HG03558 (cell line): ENCODE measurements at regions not wholly inside any gene's neighbourhood (a gene's known extent, or its start where the extent isn't known, plus 50 kb on each side); places are given as distances from the start of the nearest gene placed in this dataset.

Experiments
- ATAC-seq: cut with Tn5 transposase; IDR thresholded peaks from one replicate; pipeline ENCODE4 v1.9.1; 2021; ENCODE audit warnings: moderate number of reproducible peaks; ENCODE audit not compliant: unreplicated experiment; ENCODE audit errors: extremely low read depth

GRCh38 chr10:25661632-25662031 lies 272.4 kb upstream of the MYO3A start:
- ATAC-seq: no peak

- no peak for ATAC-seq
Measured at GRCh38 chr10:25666276-25666675, 267.8 kb upstream of the MYO3A start.

- ATAC-seq: no peak
Measured at GRCh38 chr10:25675204-25675603, 258.8 kb upstream of the MYO3A start.

GRCh38 chr10:25675615-25676014 lies 258.4 kb upstream of the MYO3A start:
- ATAC-seq: no peak

- no peak for ATAC-seq
Measured at GRCh38 chr10:25678220-25678619, 255.8 kb upstream of the MYO3A start.

GRCh38 chr10:25678666-25679065 lies 255.4 kb upstream of the MYO3A start:
- no peak for ATAC-seq

- ATAC-seq: no peak
Measured at GRCh38 chr10:25682203-25682851, 251.7 kb upstream of the MYO3A start.

GRCh38 chr10:25683344-25683743 lies 250.7 kb upstream of the MYO3A start:
- no peak for ATAC-seq

GRCh38 chr10:25687521-25687920 lies 246.5 kb upstream of the MYO3A start:
- ATAC-seq: no peak

GRCh38 chr10:25689346-25690100 lies 244.5 kb upstream of the MYO3A start:
- no peak for ATAC-seq

GRCh38 chr10:25692761-25693160 lies 241.3 kb upstream of the MYO3A start:
- ATAC-seq: no peak

GRCh38 chr10:25694206-25694933 lies 239.7 kb upstream of the MYO3A start:
- ATAC-seq: no peak

- ATAC-seq: no peak
Measured at GRCh38 chr10:25694971-25695370, 239.1 kb upstream of the MYO3A start.

GRCh38 chr10:25695586-25695985 lies 238.4 kb upstream of the MYO3A start:
- ATAC-seq: no peak

GRCh38 chr10:25696013-25696708 lies 237.9 kb upstream of the MYO3A start:
- ATAC-seq: no peak

GRCh38 chr10:25697412-25697811 lies 236.6 kb upstream of the MYO3A start:
- no peak for ATAC-seq

- ATAC-seq: no peak
Measured at GRCh38 chr10:25698638-25699037, 235.4 kb upstream of the MYO3A start.

GRCh38 chr10:25699631-25700030 lies 234.4 kb upstream of the MYO3A start:
- no peak for ATAC-seq

- no peak for ATAC-seq
Measured at GRCh38 chr10:25701652-25702051, 232.4 kb upstream of the MYO3A start.

- no peak for ATAC-seq
Measured at GRCh38 chr10:25704622-25705021, 229.4 kb upstream of the MYO3A start.

- ATAC-seq: no peak
Measured at GRCh38 chr10:25707572-25707971, 226.5 kb upstream of the MYO3A start.
